DOHH2 (cell line): ENCODE measurements at regions not wholly inside any gene's neighbourhood (a gene's known extent, or its start where the extent isn't known, plus 50 kb on each side); places are given as distances from the start of the nearest gene placed in this dataset.

ENCODE experiments used
- EZH2phosphoT487 ChIP-seq: fragments of 200-600 bp; sonication (generic); IDR thresholded peaks from 2 replicates; pipeline ENCODE4 v1.6.1; 2017; ENCODE audit warnings: borderline replicate concordance, mild to moderate bottlenecking, antibody characterized with exemption, low read length, moderate library complexity, mixed read lengths
- TF ChIP-seq, protein P1 (sequence below): fragments of 200-600 bp; sonication (generic); IDR thresholded peaks from one replicate; pipeline ENCODE4 v1.5.1; 2014; ENCODE audit warnings: antibody characterized with exemption, mild to moderate bottlenecking, low read depth, low read length; ENCODE audit not compliant: poor library complexity, severe bottlenecking

DNA sequence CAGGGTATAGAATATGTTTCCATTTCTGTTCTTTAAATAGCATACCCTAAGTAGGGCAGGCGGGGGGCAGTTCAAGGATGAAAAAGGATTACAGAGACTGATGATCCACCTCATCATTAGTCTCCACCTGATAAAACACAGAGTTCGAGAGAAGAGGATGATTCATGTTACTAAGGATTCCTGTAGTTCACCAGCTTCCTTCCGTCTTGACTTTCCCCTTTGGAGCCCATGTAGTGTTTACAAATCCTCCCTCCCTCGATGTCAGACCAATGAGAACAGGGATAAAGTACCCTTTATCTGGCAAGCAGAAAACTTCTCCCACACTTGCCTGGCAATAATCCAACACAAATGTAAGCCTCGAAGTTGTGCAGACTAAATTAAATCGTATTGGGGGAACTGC lies 526.3 kb upstream of the FAM241A start:
- TF ChIP-seq, protein P1, sequence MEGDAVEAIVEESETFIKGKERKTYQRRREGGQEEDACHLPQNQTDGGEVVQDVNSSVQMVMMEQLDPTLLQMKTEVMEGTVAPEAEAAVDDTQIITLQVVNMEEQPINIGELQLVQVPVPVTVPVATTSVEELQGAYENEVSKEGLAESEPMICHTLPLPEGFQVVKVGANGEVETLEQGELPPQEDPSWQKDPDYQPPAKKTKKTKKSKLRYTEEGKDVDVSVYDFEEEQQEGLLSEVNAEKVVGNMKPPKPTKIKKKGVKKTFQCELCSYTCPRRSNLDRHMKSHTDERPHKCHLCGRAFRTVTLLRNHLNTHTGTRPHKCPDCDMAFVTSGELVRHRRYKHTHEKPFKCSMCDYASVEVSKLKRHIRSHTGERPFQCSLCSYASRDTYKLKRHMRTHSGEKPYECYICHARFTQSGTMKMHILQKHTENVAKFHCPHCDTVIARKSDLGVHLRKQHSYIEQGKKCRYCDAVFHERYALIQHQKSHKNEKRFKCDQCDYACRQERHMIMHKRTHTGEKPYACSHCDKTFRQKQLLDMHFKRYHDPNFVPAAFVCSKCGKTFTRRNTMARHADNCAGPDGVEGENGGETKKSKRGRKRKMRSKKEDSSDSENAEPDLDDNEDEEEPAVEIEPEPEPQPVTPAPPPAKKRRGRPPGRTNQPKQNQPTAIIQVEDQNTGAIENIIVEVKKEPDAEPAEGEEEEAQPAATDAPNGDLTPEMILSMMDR = no peak
- TF ChIP-seq EZH2phosphoT487 = no peak
